IMR-90 (cell line): ENCODE measurements at regions not wholly inside any gene's neighbourhood (a gene's known extent, or its start where the extent isn't known, plus 50 kb on each side); places are given as distances from the start of the nearest gene placed in this dataset.

Experiments used
- ATAC-seq: fragments of 200-7000 bp; cut with Tn5 transposase; 2 replicates; pipeline ENCODE4 v1.9.1; 2020; ENCODE audit warnings: low read depth, mild to moderate bottlenecking, moderate library complexity
- BruUV-seq: library from RNA; stranded (reverse); fragments of 400-500 nt; replicated peaks from 2 replicates; lab custom pipeline; 2021; lab: Mats Ljungman, UMichigan
- CTCF ChIA-PET: fragments of 300-600 bp; formaldehyde crosslinking; extraction: SDS; loops from one replicate; lab custom pipeline; 2021; ENCODE audit warnings: antibody characterized with exemption; lab: Yijun Ruan, JAX
- POLR2A ChIA-PET: fragments of 300-600 bp; sonication (Branson Sonifier 250); formaldehyde crosslinking; loops from one replicate; lab custom pipeline; 2022; ENCODE audit warnings: antibody characterized with exemption; ENCODE audit not compliant: unreplicated experiment; lab: Charles Lee
- DNase-seq: peaks from one replicate; pipeline ENCODE4 v3.0.0; 2013
- H2AFZ ChIP-seq: replicated peaks from 2 replicates; pipeline ENCODE3; 2013; ENCODE audit warnings: low read length, mild to moderate bottlenecking; ENCODE audit not compliant: poor library complexity
- H2AK5ac ChIP-seq: 2 replicates; pipeline ENCODE4 v1.6.1; 2013; ENCODE audit warnings: low read depth, low read length, inconsistent platforms
- H2AK9ac ChIP-seq: replicated peaks from 2 replicates; pipeline ENCODE3; 2013; ENCODE audit warnings: mild to moderate bottlenecking, low read depth, low read length, moderate library complexity; ENCODE audit not compliant: poor library complexity
- H2BK120ac ChIP-seq: 2 replicates; pipeline ENCODE4 v1.6.1; 2013; ENCODE audit warnings: low read depth, low read length, inconsistent platforms
- H2BK15ac ChIP-seq: 3 replicates; pipeline ENCODE4 v1.6.1; 2013; ENCODE audit warnings: low read depth, low read length, inconsistent platforms
- H2BK20ac ChIP-seq: 2 replicates; pipeline ENCODE4 v1.6.1; 2013; ENCODE audit warnings: low read depth, mild to moderate bottlenecking, inconsistent platforms, low read length, moderate library complexity
- H2BK5ac ChIP-seq: 2 replicates; pipeline ENCODE4 v1.6.1; 2013; ENCODE audit warnings: mild to moderate bottlenecking, low read depth, low read length, inconsistent platforms; ENCODE audit not compliant: poor library complexity, severe bottlenecking
- H3K14ac ChIP-seq: replicated peaks from 2 replicates; pipeline ENCODE4 v1.6.1; 2013; ENCODE audit warnings: low read depth, low read length, inconsistent platforms
- H3K18ac ChIP-seq: 2 replicates; pipeline ENCODE4 v1.6.1; 2013; ENCODE audit warnings: low read depth, low read length, control low read depth
- H3K23ac ChIP-seq: 2 replicates; pipeline ENCODE4 v1.6.1; 2013; ENCODE audit warnings: low read depth, low read length, inconsistent platforms
- H3K27ac ChIP-seq: 2 replicates; pipeline ENCODE4 v1.5.1; 2013; ENCODE audit warnings: mild to moderate bottlenecking, control low read depth, low read length; ENCODE audit not compliant: insufficient read depth
- H3K27me3 ChIP-seq: 2 replicates; pipeline ENCODE4 v1.6.1; 2013; ENCODE audit warnings: low read length; ENCODE audit not compliant: control insufficient read depth, insufficient read depth
- H3K36me3 ChIP-seq: 2 replicates; pipeline ENCODE4 v1.6.1; 2013; ENCODE audit warnings: low read length, mixed read lengths; ENCODE audit not compliant: control insufficient read depth, insufficient read depth
- H3K4ac ChIP-seq: 2 replicates; pipeline ENCODE4 v1.6.1; 2013; ENCODE audit warnings: low read depth, low read length, inconsistent platforms
- H3K4me1 ChIP-seq: 2 replicates; pipeline ENCODE4 v1.6.1; 2013; ENCODE audit warnings: low read length, mixed read lengths; ENCODE audit not compliant: control insufficient read depth, insufficient read depth
- H3K4me2 ChIP-seq: 2 replicates; pipeline ENCODE4 v1.6.1; 2013; ENCODE audit warnings: low read depth, mild to moderate bottlenecking, control low read depth, low read length, moderate library complexity
- H3K4me3 ChIP-seq: 2 replicates; pipeline ENCODE4 v1.5.1; 2013; ENCODE audit warnings: low read depth, mild to moderate bottlenecking, control low read depth, low read length, moderate library complexity; ENCODE audit not compliant: insufficient read depth
- H3K56ac ChIP-seq: 2 replicates; pipeline ENCODE4 v1.6.1; 2013; ENCODE audit warnings: low read length, inconsistent platforms; ENCODE audit not compliant: insufficient read depth; ENCODE audit errors: extremely low read depth
- H3K79me1 ChIP-seq, 2 experiments: 2 replicates each; pipeline ENCODE4 v1.6.1; 2013; ENCODE audit warnings: low read length in 2 of 2, inconsistent platforms in 1 of 2, low read depth in 1 of 2
- H3K9ac ChIP-seq: 2 replicates; pipeline ENCODE4 v1.6.1; 2013; ENCODE audit warnings: low read depth, low read length, control low read depth
- H3K9me1 ChIP-seq: 2 replicates; pipeline ENCODE4 v1.6.1; 2013; ENCODE audit warnings: low read length, inconsistent platforms; ENCODE audit not compliant: insufficient read depth
- H3K9me3 ChIP-seq: 2 replicates; pipeline ENCODE4 v1.6.1; 2013; ENCODE audit warnings: low read length; ENCODE audit not compliant: control insufficient read depth, insufficient read depth
- H4K20me1 ChIP-seq: 2 replicates; pipeline ENCODE4 v1.6.1; 2013; ENCODE audit warnings: low read length, inconsistent platforms; ENCODE audit not compliant: insufficient read depth
- H4K5ac ChIP-seq: 2 replicates; pipeline ENCODE4 v1.6.1; 2013; ENCODE audit warnings: mild to moderate bottlenecking, low read depth, low read length, control low read depth
- H4K8ac ChIP-seq, 2 experiments: 2 replicates each; pipeline ENCODE4 v1.6.1; 2013; ENCODE audit warnings: low read depth in 2 of 2, low read length in 2 of 2, control low read depth in 1 of 2, inconsistent platforms in 1 of 2
- H4K91ac ChIP-seq: 2 replicates; pipeline ENCODE4 v1.6.1; 2013; ENCODE audit warnings: low read depth, low read length, inconsistent platforms; ENCODE audit not compliant: insufficient read depth
- CEBPB ChIP-seq: IDR thresholded peaks from 2 replicates; pipeline ENCODE4 v1.6.1; 2012; ENCODE audit warnings: low read depth, low read length, improper control_type of control experiment
- FOS ChIP-seq: fragments of 150-350 bp; IDR thresholded peaks from 2 replicates; pipeline ENCODE4 v1.6.1; 2016; ENCODE audit warnings: low read depth, low read length
- MAZ ChIP-seq: IDR thresholded peaks from 2 replicates; pipeline ENCODE4 v1.6.1; 2012; ENCODE audit warnings: low read depth, mild to moderate bottlenecking, low read length, improper control_type of control experiment, moderate library complexity, borderline replicate concordance
- MXI1 ChIP-seq: IDR thresholded peaks from 2 replicates; pipeline ENCODE4 v1.6.1; 2012; ENCODE audit warnings: low read depth, mild to moderate bottlenecking, low read length, moderate library complexity, borderline replicate concordance
- NFE2L2 ChIP-seq: fragments of 150-350 bp; IDR thresholded peaks from 2 replicates; pipeline ENCODE4 v1.6.1; 2016; ENCODE audit warnings: low read depth, mild to moderate bottlenecking, low read length
- POLR2A ChIP-seq: IDR thresholded peaks from 2 replicates; pipeline ENCODE4 v1.6.1; 2012; ENCODE audit warnings: mild to moderate bottlenecking, low read depth, low read length
- WGBS, 2 experiments: methylation state at CpG; one replicate each; pipeline versions ENCODE4 v1.1.5 to v1.1.7; 2013; ENCODE audit warnings: missing lambda C conversion rate in 2 of 2; ENCODE audit not compliant: insufficient read length in 1 of 2; ENCODE audit errors: extremely low coverage in 2 of 2; 5-methylcytosine and 5-hydroxymethylcytosine counted together
- dilution Hi-C: fragments of 300-500 bp; cut with HindIII; formaldehyde crosslinking; loops from one replicate; pipeline ENCODE4 v1.14.3; 2018; ENCODE audit warnings: low sequenced_read_pairs; ENCODE audit not compliant: unreplicated experiment
- in situ Hi-C: fragments of 300-500 bp; cut with MboI; formaldehyde crosslinking; loops from 3 replicates; pipeline ENCODE4 v1.14.3; 2019; ENCODE audit warnings: low sequenced_read_pairs, inconsistent platforms, mixed read lengths
- intact Hi-C: fragments of 100-400 bp; cut with micrococcal nuclease; formaldehyde crosslinking; loops from 2 replicates; pipeline ENCODE4 v1.10.0; 2022
- TF ChIP-seq, protein P1 (sequence below): fragments of 150-350 bp; IDR thresholded peaks from 2 replicates; pipeline ENCODE4 v1.6.1; 2016; ENCODE audit warnings: low read depth, mild to moderate bottlenecking, low read length, moderate library complexity, borderline replicate concordance
- TF ChIP-seq, protein P2 (sequence below): conservative IDR thresholded peaks from 2 replicates; pipeline ENCODE4 v1.5.1; 2012; ENCODE audit warnings: mild to moderate bottlenecking, low read depth, low read length, improper control_type of control experiment
- TF ChIP-seq, protein P3 (sequence below): fragments of 150-350 bp; IDR thresholded peaks from 2 replicates; pipeline ENCODE4 v1.6.1; 2017; ENCODE audit warnings: mild to moderate bottlenecking, antibody characterized with exemption, low read length, low read depth

DNA sequence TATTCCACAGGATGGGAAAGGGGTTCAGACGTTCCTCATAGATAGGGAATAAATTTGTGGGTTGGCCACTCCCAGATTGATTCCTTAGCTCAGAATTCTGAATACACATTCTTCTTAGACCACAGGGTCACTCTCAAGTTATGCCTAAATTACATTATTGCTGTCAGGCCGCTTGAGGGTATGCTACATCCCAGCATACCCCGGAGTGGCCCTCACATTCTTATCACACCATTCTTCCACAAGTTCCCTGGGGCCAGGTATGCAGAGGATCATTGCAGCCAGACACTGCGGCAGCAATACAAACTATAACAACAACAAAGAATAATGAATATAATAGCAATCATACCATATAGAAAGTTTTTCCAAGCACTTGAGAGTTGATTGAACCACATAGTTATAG lies 237.9 kb upstream of the SOX4 start:
- POLR2A ChIA-PET = no interaction called here
- no peak overlapping the region for H3K18ac ChIP-seq
- no peaks in the 10 kb centered on the region for H3K9me3 ChIP-seq
- H2BK5ac ChIP-seq = no peak overlapping the region
- H2BK15ac ChIP-seq = no peak overlapping the region
- no peak overlapping the region for H3K14ac ChIP-seq
- no peak overlapping the region for H3K23ac ChIP-seq
- TF ChIP-seq MAZ = no peak
- no peak for TF ChIP-seq NFE2L2
- no peak for TF ChIP-seq MXI1
- TF ChIP-seq, protein P1, sequence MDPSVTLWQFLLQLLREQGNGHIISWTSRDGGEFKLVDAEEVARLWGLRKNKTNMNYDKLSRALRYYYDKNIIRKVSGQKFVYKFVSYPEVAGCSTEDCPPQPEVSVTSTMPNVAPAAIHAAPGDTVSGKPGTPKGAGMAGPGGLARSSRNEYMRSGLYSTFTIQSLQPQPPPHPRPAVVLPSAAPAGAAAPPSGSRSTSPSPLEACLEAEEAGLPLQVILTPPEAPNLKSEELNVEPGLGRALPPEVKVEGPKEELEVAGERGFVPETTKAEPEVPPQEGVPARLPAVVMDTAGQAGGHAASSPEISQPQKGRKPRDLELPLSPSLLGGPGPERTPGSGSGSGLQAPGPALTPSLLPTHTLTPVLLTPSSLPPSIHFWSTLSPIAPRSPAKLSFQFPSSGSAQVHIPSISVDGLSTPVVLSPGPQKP = no peak
- TF ChIP-seq, protein P2, sequence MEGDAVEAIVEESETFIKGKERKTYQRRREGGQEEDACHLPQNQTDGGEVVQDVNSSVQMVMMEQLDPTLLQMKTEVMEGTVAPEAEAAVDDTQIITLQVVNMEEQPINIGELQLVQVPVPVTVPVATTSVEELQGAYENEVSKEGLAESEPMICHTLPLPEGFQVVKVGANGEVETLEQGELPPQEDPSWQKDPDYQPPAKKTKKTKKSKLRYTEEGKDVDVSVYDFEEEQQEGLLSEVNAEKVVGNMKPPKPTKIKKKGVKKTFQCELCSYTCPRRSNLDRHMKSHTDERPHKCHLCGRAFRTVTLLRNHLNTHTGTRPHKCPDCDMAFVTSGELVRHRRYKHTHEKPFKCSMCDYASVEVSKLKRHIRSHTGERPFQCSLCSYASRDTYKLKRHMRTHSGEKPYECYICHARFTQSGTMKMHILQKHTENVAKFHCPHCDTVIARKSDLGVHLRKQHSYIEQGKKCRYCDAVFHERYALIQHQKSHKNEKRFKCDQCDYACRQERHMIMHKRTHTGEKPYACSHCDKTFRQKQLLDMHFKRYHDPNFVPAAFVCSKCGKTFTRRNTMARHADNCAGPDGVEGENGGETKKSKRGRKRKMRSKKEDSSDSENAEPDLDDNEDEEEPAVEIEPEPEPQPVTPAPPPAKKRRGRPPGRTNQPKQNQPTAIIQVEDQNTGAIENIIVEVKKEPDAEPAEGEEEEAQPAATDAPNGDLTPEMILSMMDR = no peak
- no peak for TF ChIP-seq POLR2A
- no peak for TF ChIP-seq FOS
- no peak for TF ChIP-seq CEBPB
- TF ChIP-seq, protein P3, sequence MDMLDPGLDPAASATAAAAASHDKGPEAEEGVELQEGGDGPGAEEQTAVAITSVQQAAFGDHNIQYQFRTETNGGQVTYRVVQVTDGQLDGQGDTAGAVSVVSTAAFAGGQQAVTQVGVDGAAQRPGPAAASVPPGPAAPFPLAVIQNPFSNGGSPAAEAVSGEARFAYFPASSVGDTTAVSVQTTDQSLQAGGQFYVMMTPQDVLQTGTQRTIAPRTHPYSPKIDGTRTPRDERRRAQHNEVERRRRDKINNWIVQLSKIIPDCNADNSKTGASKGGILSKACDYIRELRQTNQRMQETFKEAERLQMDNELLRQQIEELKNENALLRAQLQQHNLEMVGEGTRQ = no peak
- H4K91ac ChIP-seq = no peak overlapping the region
- in situ Hi-C loops = no loop called here
- H4K20me1 ChIP-seq = no peaks in the 10 kb centered on the region
- no peak overlapping the region for H3K56ac ChIP-seq
- H2BK20ac ChIP-seq = no peak overlapping the region
- DNase-seq (no peak), ATAC-seq (no peak)
- H4K8ac ChIP-seq = no peak overlapping the region
- no peak overlapping the region for H3K4ac ChIP-seq
- H3K27ac ChIP-seq = no peak overlapping the region
- intact Hi-C loops = no loop called here
- H3K9me1 ChIP-seq = 0 out of 2 replicates have a peak, but pooled peaks cover 2% of the 10 kb centered on the region
- no peak overlapping the region for H2AK9ac ChIP-seq
- no peak overlapping the region for H4K5ac ChIP-seq
- H2AK5ac ChIP-seq = no peak overlapping the region
- dilution Hi-C loops = no loop called here
- H2AFZ ChIP-seq = no peak overlapping the region
- H3K4me2 ChIP-seq = no peak overlapping the region
- no peaks in the 10 kb centered on the region for H3K36me3 ChIP-seq
- no CpG with 5 or more reads among the region's 4 CpGs for WGBS, 2 experiments
- H3K79me1 ChIP-seq = no peaks in the 10 kb centered on the region
- no peaks in the 10 kb centered on the region for H3K4me1 ChIP-seq
- no peak overlapping the region for H3K9ac ChIP-seq
- no peak overlapping the region for H3K4me3 ChIP-seq
- CTCF ChIA-PET = no interaction called here
- H2BK120ac ChIP-seq = no peak overlapping the region
- BruUV-seq = no TSS peak
- no peaks in the 10 kb centered on the region; the same call in 1 of the 2 replicates for H3K27me3 ChIP-seq
